NCI-H1417 treated with DMSO at 0.1 percent for 48 hours (cell line): ENCODE measurements at regions not wholly inside any gene's neighbourhood (a gene's known extent, or its start where the extent isn't known, plus 50 kb on each side); places are given as distances from the start of the nearest gene placed in this dataset.

Source experiments
- DNase-seq: peaks from one replicate; lab custom pipeline; 2025; lab: John Stamatoyannopoulos, UW

DNA sequence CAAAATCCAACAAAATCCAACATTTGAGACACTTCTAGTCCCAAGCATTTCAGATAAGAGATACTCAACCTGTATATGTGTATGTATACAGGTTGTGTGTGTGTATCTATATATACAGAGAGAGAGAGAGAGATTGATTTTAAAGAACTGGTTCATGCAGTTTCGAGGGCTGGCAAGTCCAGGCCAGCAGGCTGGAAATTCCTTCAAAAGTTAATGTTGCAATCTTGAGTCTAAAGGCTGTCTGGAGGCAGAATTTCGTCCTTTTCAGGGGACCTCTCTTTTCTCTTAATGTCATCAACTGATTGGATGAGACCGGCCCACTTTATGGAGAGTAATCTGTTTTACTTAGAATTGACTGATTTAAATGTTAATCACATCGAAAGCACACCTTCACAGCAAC is 199.6 kb upstream of the IL12A start:
- no peak for DNase-seq

DNA sequence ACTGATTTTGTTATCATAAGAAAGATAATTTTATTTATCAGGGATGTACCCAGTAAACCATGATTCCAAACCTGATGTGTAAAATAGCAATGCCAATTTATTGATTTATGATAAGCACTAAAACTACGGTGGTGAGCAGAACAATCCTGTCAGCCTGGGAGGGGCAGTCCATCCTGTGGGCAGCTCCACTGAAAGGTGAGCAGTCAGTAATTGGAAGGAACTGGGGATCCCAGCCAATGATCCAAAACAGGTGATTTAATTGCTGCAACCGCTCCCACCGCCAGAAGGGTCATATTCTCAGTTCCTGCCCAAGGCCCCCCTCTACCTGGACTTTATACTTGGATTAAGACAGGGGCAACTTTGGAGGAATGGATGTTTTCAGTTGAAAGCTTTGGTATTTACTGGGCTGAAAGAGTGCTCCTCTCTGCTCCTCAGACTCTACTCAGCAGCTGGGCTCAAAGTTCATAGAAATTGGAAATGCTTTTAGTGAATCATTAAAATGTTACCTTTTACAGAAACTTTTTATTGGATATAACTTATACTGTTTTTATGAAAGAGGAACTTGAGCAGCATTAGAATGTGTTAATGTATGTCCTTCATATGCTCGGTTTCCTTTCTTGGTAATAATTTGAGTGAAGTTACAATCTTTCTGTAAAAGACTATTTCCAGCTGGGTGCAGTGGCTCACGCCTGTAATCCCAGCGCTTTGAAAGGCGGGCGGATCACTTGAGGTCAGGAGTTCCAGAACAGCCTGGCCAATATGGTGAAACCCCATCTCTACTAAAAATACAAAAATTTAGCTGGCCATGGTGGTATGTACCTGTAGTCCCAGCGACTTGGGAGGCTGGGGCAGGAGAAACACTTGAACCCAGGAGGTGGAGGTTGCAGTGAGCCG is 198.6 kb upstream of the IL12A start:
- DNase-seq: no peak

DNA sequence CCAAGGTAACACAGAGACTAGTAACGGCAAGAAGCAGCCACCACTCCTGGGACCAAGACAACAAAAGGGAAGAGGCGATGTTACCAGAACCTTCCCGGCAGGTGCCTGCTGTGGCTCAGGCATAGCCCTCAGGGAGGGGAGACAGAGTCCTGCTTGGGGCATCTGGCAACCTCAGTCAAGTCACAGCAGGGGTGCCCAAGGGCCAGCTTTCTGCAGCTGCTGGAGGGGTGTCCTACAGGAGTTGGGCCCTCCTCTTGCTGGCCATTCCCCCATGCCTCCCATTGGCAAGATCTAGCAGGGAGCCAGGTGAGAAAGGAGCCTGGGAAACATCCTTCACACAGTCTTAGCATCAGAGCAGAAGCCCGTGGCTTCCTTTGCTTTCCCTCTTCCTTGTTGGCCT is 197.3 kb upstream of the IL12A start:
- no peak for DNase-seq

DNA sequence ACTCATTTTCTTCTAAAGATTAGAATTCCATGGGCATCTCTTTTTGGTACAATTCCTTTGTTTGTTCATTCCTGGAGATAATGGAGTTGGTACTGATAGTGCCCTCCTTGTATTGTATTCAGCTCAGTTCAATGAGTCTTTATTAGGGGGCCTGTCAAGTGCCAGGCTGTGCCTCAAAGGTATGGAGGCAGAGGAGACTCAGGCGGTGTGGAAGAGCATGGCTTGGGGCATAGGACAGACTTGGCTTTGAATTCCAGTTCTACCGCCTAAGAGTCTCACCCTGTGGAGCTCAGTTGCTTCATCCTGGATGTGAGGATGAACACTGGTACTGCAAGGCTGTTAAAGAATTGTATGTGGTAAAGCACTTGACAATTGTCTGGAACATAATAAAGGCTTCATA is 196.6 kb upstream of the IL12A start:
- no peak for DNase-seq

DNA sequence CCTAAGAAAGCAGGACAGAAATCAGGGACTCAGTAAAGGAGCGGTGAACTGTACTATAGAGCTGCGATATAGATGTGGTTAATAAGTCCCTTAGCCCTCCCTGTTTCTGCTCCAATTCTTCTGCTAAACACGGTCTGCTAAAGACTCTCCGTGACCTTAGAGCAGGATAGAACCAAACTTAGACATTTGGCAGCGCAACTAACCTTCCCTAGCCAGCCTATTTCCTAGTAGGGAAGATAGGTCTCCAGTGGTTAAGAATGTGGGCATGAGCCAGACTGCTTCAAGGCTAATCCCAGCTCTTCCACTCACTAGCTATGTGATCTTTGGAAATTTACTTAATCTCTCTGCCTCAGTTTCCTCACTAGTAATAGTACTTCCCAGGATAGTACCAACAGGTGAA is 193.6 kb upstream of the IL12A start:
- DNase-seq: no peak

DNA sequence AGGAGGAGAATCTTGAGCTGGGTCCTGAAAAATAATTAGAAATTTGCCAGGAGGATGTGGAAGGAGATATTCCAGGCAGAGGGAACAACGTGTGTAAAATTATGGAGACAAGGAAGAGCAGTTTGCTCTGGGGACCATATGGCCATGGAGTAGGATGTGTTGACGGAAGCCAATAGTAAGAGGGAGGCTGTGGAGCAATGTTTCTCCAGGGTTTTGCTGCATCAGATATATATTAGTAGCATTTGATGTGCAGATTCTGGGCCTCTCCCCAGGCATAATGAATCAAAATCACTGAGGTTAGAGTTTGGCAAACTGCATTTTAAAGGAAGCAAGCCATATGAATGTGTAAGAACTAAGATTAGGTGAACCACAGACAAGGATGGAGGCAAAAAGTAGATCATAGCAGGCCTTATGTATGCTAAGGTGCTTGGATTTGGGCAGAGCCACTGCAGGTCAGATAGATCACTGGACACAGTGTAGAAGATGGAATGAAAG is 192.9 kb upstream of the IL12A start:
- no peak for DNase-seq

DNA sequence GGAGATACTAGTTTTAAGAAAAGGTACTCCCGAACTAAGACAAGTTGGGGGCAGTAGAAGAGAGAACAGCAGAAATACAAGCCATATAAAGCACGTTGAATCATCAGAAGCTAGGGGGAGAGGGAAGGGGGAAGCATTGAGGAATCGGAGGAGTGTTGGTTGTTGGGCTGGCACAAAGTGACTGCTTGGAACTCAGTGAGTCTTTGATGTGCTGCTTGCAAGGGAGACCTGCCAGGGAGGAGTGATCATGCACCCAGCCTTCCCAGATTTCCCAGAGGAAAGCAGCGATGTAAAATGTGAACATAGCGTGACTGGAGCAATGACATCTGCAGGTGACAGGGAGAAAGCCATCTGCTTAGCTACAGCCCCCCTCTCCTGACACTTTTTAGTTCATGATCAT is 192.4 kb upstream of the IL12A start:
- DNase-seq: no peak

DNA sequence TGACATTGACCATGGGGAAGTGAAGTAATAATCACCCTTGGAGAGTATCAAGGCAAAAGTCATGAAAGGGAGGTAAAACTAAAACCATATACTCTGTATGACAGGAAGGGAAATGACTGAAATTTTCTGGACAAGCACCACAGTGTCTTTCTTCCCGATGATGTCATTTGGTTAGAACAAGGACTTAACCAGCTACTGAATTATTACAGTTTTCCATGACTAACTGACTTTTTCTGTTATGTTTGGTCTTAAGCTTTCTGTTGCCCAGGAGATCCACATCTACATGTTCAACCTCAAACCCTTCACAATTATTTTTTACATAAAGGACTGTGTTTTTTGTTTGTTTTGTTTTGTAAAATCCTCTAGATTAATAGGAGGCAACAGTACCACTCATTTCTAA is 191.9 kb upstream of the IL12A start:
- no peak for DNase-seq

DNA sequence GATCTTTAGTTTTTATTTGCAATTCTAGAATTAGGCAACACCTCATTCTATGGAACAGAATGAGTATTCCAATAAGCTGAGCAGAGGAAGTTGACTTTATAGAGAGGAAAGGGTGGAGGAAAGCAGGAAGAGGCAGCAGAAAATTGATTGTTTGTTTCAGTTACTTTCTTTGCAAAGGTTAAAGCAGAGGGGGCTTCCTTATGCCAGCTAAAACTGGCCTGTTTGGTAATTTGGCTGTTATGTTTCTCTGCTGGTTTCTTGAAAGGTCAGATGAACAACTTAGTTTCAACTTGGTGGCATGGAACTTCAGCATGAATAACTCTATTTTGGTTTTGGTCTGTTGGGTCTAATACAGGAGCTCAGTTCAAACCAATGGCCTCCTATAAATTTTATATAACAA is 190.9 kb upstream of the IL12A start:
- DNase-seq: no peak

DNA sequence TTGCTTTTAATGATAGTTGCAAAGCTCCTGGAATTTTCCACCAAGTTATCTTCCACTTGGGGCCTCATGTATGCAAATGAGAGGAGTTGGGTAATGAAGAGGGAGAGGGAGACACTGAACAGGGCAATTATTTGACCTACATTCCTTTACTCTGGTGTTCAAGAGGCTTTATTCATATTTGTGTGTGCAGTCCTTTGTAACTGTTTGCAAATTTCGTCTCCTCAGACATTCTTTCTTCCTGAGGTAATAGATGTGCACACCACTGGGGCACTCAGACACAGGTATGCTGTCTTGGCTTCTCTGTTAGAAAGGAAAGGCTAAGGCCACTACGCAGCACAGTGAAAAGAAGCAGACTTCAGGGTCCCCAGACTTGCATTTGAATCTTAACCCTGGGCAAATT is 189.7 kb upstream of the IL12A start:
- no peak for DNase-seq

DNA sequence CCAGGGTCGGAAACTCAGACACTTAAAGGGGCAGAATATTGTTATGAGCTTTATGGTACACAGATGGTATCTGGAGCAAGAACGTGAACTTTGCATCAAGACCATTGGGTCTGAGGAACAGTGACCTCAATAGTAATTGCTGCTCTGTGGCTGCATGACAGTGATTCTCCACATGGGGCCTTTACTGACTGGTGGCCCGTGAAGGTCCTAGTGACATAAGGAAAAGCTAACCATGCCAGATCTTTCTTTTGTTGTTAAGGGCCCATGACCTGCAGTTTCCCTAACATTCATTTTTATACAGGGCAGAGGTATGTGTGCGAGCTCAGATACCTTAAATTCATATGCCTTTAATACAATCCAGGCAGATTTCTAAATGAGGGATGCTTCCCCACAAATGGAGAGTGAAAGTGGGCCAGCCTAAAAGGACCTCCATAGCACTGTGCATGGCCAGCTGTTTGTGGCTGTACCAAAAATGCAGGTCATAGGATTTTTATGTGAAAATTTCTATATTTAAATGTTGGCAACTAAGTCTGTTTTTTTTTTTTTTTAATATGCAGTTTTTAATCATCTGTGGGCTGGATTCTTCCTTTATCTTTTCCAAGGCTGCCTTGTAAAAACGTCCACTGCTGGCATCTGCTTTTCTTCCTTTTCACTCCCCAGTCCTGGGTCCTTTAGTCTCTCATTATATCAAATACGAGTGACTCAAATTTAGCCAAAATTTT is 188.0 kb upstream of the IL12A start:
- DNase-seq: no peak

DNA sequence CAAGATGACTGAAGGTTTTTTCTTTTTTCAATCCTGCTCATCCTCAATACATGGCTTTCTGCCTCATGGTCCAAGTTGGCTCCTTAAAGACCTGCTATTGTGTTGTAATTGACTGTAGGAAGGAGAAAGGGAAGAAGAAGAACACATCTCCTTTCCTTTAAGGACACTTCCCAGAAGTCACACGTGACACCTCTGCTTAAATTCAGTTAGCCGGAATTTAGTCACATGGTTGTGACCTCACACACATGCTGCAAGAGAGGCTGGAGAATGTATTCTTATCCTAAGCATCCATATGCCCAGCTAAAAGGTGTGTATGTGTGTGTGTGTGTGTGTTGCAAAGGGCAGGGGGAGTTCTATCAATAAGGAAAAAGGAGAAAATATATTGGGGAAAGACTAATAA is 185.8 kb upstream of the IL12A start:
- no peak for DNase-seq

DNA sequence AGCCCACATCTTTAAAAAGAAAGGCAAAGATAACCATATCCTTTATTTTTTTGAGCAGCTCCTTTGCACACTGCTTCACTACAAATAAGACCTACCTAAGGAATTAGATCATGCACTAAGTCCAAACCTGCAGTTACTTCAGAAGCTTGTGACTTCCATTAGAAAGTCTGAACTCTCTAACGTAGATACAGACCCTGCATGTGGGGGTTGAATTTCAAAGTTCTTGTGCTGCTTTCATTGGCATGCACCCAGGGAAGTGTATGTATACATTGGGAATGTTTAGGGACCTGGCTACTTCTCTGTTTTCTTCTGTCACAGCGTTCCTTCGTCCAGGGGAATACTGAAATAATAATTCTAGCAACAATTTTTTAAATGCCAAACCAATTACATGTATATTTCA is 185.2 kb upstream of the IL12A start:
- DNase-seq: no peak

DNA sequence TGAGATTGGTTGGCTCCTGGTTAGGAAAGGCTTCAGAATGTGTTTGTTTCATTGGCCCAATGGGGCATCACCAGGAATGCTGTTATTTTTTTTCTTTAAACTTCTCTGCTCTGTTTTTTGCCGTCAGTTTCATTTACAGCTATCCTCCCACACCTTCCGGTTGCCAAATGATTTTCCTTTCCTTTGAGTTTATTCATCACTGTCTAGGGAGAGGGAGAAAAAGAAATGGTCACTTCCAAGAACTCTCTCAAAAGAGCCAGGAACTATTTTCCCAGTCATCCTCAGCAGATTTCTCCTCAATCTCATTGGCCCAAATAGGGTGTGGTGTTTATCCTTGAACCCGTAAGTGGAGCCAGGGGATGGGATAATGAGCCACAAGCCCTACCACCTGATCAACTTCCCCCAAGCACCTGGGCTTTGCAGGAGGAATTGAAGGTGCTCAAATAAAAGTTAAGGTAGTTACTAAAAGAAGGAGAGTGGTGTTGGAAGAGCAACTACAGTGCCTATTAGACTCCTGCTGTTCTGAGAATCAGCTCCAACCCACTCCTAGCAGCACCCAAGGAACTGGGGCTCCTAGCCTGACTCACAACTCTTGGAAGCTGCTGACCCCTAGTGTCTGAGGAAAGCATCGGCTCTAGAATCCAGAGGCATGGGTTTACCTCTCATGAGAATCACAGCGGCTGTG is 183.8 kb upstream of the IL12A start:
- DNase-seq: peak; percentile 69

DNA sequence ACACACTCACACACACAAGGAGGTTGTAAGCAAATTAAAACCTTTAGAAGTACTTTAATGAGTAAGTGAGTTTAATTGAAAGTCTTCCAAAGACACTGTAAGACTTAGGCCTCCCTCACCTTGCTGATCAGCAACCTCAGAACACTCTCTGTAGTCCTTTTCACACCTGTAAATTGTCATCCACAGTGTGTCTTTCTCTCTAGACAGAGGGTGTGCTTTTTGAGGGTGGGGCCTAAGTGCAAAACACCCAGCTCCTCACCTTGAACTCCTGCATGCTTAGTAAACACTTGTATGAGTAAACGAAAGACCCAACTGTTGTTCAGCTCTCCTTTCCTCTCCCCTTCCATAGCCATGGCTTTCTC is 183.2 kb upstream of the IL12A start:
- DNase-seq: no peak

DNA sequence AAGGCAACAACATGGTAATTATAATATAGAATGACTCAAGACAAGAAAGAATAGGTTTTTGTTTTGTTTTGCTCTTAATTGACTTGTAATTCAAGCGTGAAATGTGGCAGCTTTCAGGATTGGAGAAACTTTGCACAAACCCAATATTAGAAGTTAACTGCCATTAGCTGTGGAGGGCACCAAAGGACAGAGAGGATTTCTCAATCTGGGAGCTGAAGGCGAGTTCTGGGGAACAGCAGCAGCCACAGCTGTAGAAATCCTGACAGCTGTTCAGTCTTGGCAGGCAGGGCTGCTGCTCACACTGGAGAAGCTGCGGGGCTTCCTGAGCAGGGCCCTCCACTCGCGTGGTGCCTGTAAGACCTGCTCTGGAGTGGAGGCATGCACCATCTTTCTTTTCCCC is 182.2 kb upstream of the IL12A start:
- no peak for DNase-seq

DNA sequence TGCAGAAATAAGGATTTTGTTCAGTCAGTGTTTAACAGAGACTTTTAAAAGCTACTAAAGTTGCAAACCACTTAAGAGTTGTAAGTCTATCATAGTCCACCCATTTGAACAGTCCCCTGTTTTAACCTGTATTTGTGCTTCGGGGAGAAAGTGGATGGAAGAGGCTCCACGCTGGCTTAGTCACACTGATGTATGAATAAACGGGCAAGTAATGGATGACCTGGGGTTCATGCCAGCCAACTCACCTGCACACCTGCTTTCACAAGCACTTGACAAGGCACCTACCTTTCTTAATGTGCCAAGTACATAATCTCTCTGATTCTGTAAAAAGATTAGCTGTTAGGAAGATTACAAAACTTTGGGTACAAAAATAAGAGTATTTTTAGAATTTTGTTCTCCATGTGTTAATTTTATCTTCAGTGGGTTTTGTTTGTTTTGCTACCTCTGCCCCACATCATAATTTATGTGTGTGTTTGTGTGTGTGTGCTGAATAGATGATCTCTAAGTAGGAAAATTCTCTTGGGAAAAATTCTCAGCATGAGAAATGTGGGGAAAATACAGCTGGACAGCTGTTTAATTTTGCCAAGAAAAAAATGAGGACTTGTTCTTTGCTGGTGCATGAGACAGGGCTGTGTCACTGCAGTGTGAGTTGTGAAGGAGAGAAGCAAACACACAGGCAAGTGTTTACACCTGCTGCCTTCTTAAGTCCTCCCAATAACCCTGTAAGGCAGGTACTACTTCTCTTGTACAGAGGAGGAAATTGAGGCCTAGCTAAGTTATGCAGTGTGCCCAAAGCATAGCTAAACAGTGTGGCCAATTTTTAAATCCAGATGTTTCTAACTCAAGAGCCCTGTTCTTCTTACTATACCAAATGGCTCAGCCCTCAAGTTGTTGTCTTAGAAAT is 181.2 kb upstream of the IL12A start:
- DNase-seq: no peak

DNA sequence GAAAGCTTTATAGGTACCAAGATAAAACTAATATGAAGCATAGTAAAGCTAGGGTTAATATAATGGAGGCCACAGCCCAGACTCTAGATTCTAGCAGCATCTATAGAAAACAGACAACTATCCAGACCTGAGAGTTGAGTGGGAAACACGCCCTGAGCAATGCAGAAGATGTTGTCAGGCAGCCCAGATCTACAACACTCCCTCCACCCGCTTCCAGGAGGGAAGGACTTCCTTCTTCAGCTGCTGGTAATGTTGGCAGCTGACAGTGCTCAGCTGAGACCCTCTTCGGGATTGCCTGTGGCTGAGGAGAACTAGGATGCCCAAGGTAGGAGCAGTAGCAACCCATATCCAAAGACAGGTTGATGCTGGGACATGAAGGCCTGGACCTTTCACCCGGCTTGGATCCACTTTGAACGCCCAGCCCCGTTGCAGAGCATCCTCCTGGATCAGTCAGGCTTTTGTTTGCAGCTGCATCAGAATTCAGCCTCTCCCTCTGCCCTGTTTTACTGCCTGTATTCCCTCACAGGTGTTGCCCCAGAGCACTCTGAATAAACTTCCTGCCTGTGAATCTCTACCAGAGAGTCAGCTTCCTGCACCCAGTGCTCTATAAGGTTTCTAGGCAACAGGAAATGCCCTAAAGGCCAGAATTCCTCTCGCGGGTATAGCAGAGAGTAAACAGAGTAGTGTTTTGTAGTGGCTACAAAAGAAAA is 174.7 kb upstream of the IL12A start:
- peak; percentile 29 for DNase-seq

DNA sequence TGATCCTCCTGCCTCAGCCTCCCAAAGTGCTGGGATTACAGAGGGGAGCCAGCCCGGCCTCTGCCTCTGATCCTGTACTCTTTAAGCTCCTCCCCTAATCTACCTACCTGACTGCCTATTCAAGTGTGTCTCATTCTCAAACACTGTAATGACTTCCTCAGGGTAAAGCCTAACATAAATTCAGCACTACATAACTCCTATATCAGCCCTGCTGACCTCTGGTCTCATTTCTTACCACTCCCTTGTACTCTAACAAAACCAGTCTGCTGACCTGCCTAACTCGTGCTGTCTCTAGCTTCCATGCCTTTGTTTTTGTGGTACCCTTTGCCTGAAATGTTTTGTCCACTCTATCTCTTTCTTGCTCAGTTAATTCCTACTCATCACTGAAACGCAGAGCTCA is 172.1 kb upstream of the IL12A start:
- DNase-seq: no peak

DNA sequence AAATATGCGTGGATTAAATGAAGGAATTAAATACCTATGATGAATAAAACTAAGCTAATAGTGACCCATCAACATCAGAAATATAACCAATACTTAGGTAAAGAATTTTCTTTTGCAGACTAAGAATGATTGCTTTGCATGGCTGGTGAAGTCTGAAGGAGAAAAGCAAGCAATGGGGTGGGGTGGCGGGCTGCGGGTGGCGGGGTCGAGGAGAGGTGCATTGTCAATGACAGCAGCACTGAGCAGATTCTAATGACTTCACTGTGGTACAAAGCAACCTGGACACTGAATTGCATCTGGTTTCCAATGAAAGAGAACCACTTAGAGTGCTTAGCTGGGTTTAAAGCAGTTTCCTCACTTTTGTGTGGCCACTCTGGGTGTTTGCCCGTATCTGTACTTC is 171.5 kb upstream of the IL12A start:
- no peak for DNase-seq

DNA sequence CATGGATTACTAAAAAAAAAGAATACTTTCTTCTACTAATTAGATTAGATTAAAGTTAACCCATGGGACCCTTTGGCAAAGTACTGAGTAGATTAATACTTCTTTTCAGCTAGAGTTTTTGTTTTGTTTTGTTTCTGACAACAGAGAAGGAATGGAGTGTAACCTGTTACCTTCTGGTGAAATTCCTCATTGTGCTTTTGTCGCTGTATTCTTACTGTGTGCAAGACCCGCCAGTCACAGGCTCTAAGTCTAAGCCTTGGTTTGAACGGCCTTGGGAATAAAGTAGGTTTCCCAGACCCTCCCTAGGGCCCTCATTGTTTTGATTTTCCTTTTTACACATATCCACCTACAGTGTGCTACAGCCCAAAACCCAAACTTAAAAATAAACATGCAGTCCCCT is 171.1 kb upstream of the IL12A start:
- no peak for DNase-seq
